Liver (tissue), 3 donors: ENCODE measurements at regions not wholly inside any gene's neighbourhood (a gene's known extent, or its start where the extent isn't known, plus 50 kb on each side); places are given as distances from the start of the nearest gene placed in this dataset.

Experiments
- ATF3 ChIP-seq: IDR thresholded peaks from 2 replicates; pipeline ENCODE4 v1.6.1; 2016; ENCODE audit warnings: antibody characterized with exemption
- CTCF ChIP-seq: fragments of 150-350 bp; IDR thresholded peaks from 2 replicates; pipeline ENCODE4 v1.5.1; 2017; ENCODE audit warnings: improper control_type of control experiment, low read depth, low read length; ENCODE audit not compliant: missing input control
- EGR1 ChIP-seq, 2 donors: IDR thresholded peaks; 2 replicates each; pipeline ENCODE4 v1.6.1; 2016 to 2018; ENCODE audit warnings: antibody characterized with exemption in 2 of 2, low read depth in 2 of 2
- FOXA1 ChIP-seq: IDR thresholded peaks from 2 replicates; pipeline ENCODE4 v1.6.1; 2016; ENCODE audit warnings: antibody characterized with exemption
- HNF4G ChIP-seq: IDR thresholded peaks from 2 replicates; pipeline ENCODE4 v1.6.1; 2016; ENCODE audit warnings: antibody characterized with exemption
- JUND ChIP-seq, 2 donors: IDR thresholded peaks; 2 replicates each; pipeline ENCODE4 v1.6.1; 2016; ENCODE audit warnings: antibody characterized with exemption in 2 of 2
- MAX ChIP-seq: IDR thresholded peaks from 2 replicates; pipeline ENCODE4 v1.6.1; 2016; ENCODE audit warnings: antibody characterized with exemption
- REST ChIP-seq: IDR thresholded peaks from 2 replicates; pipeline ENCODE4 v1.6.1; 2016; ENCODE audit warnings: antibody characterized with exemption, mild to moderate bottlenecking
- SP1 ChIP-seq: IDR thresholded peaks from 2 replicates; pipeline ENCODE4 v1.6.1; 2018; ENCODE audit warnings: antibody characterized with exemption, mild to moderate bottlenecking
- TAF1 ChIP-seq: conservative IDR thresholded peaks from 2 replicates; pipeline ENCODE4 v1.6.1; 2016; ENCODE audit warnings: antibody characterized with exemption, mild to moderate bottlenecking
- ZBTB33 ChIP-seq: IDR thresholded peaks from 2 replicates; pipeline ENCODE4 v1.6.1; 2016; ENCODE audit warnings: antibody characterized with exemption
- donor health status: healthy.
- donor health status: healthy.

- TF ChIP-seq SP1 = no peak
- TF ChIP-seq HNF4G = no peak
- no peak for TF ChIP-seq EGR1 (IDR thresholded peaks at IDR 0.05; ENCODE audit: low read depth in 2 of 2)
- no peak for TF ChIP-seq CTCF
- no peak for TF ChIP-seq ZBTB33
- no peak for TF ChIP-seq MAX
- no peak for TF ChIP-seq REST
- no peak for TF ChIP-seq TAF1
- TF ChIP-seq JUND (IDR thresholded peaks at IDR 0.05) = no peak
- no peak for TF ChIP-seq ATF3
- TF ChIP-seq FOXA1 = no peak
Measured at GRCh38 chr3:170719300-170719699, 133.4 kb upstream of the SLC7A14 start.
